ENCODE measurements at regions not wholly inside any gene's neighbourhood (a gene's known extent, or its start where the extent isn't known, plus 50 kb on each side); places are given as distances from the start of the nearest gene placed in this dataset.

DNA sequence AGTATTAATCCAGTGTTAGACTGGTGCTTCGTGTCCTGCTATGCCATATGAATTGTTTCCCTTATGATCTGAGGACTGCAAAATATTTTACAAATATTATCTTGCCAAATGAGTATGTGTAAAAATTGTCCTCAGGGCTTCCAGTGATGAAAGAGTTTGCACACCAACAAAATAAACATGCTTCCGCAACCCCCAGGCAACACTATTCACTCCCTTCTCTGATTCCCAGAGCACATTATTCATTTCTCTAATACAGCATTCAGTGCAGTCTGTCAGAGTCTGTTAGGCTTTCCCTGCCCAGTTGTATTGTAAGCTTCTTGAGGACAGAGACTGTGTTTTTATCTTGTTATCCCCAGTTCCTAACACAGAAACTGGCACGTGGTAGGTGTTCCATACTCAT lies 409.9 kb upstream of the C1orf87 start:
- Histone ChIP-seq H3K9ac (no peak overlapping the region), H3K27ac (no peak overlapping the region), H3K36me3 (no peaks in the 10 kb centered on the region), H3K27me3 (no peaks in the 10 kb centered on the region), H3K4me1 (no peaks in the 10 kb centered on the region), H4K20me1 (no peaks in the 10 kb centered on the region), H3K4me3 (no peak overlapping the region), H3K9me3 (replicated peaks in 1 of 11) (peaks cover 3 to 9% (median 7%) of the 10 kb centered on the region in 11 experiments; a peak in 19 of 22 replicates), H3K4me2 (no peak overlapping the region)
- TF ChIP-seq Cebpa-rat (IDR thresholded peaks at IDR 0.05) = no peak

DNA sequence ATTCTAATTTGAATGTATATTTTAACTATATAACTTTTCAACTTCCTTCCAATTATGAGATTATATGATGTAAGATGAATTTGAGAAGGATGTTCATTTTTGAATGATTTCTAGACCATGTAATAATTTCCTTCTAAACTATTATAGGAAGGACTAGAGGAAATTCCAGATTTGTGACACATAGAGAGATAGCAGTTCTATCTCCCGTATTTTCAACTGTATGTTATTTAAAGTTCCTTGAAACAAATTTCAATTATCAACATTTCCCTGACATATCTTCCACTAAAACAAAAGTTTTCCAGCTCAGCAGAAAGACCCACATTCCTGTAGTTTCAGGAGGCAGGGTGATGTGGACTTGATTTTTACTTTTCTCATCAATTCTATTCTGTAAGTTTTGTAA lies 396.7 kb upstream of the C1orf87 start:
- no peaks in the 10 kb centered on the region for H3K27me3 ChIP-seq
- H3K9me3 ChIP-seq (replicated peaks in 1 of 11) = no peaks in the 10 kb centered on the region
- no peak overlapping the region for H3K27ac ChIP-seq
- no peak overlapping the region for H3K9ac ChIP-seq
- no peak overlapping the region for H3K4me3 ChIP-seq
- H3K36me3 ChIP-seq = no peaks in the 10 kb centered on the region
- no peaks in the 10 kb centered on the region for H3K4me1 ChIP-seq
- H4K20me1 ChIP-seq = no peaks in the 10 kb centered on the region
- H3K4me2 ChIP-seq = no peak overlapping the region
- no peak for TF ChIP-seq Cebpa-rat (IDR thresholded peaks at IDR 0.05)

DNA sequence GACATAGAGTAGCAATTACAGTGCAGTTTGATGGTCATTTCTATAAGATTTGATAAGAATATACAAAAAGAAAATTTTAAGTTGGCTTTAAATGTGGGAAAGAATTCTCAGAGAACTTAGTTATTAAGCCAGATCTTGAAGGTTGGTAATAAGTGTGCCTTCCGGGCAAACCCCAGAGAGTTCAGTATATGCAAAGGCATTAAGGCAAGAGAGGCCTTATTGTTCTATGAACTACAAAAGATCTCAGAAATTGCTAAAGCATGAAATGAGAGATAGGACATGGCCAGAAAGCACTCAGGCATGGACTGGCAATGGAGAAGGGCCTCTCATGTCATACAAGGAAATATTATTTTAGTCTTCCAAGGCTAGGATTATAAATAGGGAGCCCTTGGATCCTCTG lies 390.2 kb upstream of the C1orf87 start:
- Histone ChIP-seq H3K4me2 (no peak overlapping the region), H3K4me1 (no peaks in the 10 kb centered on the region), H3K27me3 (no peaks in the 10 kb centered on the region), H3K36me3 (no peaks in the 10 kb centered on the region), H3K9me3 (replicated peaks in 1 of 11) (no peaks in the 10 kb centered on the region; a peak in 3 of 22 replicates), H3K9ac (no peak overlapping the region), H3K4me3 (no peak overlapping the region), H4K20me1 (no peaks in the 10 kb centered on the region), H3K27ac (no peak overlapping the region)
- no peak for TF ChIP-seq Cebpa-rat (IDR thresholded peaks at IDR 0.05)

DNA sequence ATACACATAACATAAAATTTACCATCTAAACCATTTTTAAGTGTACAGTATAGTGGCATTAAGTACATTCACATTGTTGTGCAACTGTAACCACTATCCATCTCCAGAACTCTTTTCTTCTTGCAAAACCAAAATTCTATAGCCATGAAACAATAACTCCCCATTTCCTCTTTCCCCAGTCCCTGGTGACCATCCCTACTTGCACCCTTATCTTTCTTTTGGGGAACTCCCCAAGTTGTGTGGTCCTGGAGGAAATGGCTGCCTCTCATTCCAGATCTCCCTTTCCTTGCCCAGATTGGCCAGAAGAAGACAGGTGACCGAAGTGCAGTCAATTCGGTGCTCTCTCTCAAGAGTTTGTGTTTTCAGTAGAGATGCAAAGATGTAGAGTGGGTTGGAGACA lies 389.6 kb upstream of the C1orf87 start:
- no peak overlapping the region for H3K27ac ChIP-seq
- H3K4me1 ChIP-seq = no peaks in the 10 kb centered on the region
- no peaks in the 10 kb centered on the region; a peak in 3 of 22 replicates for H3K9me3 ChIP-seq (replicated peaks in 1 of 11)
- no peak for TF ChIP-seq Cebpa-rat (IDR thresholded peaks at IDR 0.05)
- H4K20me1 ChIP-seq = no peaks in the 10 kb centered on the region
- no peak overlapping the region for H3K4me3 ChIP-seq
- H3K9ac ChIP-seq = no peak overlapping the region
- H3K4me2 ChIP-seq = no peak overlapping the region
- H3K27me3 ChIP-seq = no peaks in the 10 kb centered on the region
- H3K36me3 ChIP-seq = no peaks in the 10 kb centered on the region

DNA sequence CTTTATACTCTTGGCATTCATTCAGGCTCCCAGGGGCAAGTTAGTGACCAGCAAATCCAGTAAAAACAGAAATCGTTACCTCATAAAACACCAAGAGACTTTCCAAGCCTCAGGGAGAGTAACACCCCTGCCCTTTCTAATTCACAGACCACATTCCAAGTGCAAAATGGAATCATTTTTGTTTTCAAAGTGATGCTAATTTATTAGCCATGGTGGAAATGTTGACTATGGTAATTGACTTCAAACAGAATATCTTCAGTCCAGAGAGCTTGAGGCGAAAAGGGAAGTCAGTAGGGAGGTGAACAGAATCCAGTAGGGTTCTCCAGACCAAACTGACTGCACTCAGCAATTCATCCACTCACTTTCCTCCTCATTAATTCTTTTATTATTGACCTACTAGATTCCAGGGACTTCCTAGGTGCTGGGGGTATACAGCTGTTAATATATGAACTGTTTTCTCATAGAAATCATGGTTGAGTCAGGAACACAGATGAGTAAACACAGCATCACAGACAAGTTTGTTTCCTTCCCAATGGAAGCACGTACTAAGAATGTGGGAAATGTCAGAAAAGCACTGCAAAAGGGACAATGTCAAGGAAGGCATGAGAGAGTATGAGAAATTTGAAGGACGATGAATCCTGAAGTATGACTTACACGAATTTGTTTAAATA lies 388.5 kb upstream of the C1orf87 start:
- Histone ChIP-seq H3K4me2 (no peak overlapping the region), H3K4me1 (no peaks in the 10 kb centered on the region), H3K36me3 (no peaks in the 10 kb centered on the region), H3K4me3 (no peak overlapping the region), H3K27me3 (no peaks in the 10 kb centered on the region), H3K9ac (no peak overlapping the region), H4K20me1 (no peaks in the 10 kb centered on the region), H3K27ac (no peak overlapping the region), H3K9me3 (replicated peaks in 1 of 11) (peaks cover 0 to 4% (median 0%) of the 10 kb centered on the region in 11 experiments; a peak in 4 of 22 replicates)
- TF ChIP-seq Cebpa-rat (IDR thresholded peaks at IDR 0.05) = no peak

DNA sequence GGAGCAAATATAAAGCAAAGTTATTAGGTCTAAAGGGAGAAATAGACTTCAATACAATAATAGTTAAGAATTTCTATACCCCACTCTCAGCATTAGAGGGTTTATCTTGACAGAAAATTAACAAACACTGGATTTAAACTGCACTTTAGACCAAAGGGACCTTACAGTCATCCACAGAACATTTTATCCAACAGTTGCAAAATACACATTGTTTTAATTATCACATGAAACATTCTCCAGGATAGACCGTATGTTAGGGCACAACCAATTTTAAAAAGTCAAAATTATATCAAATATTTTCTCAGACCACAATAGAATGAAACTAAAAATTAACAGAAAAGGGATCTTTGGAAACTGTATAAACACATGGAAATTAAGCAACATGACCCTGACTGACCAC lies 384.5 kb upstream of the C1orf87 start:
- Histone ChIP-seq H3K9me3 (replicated peaks in 1 of 11) (peaks cover 0 to 20% (median 10%) of the 10 kb centered on the region in 11 experiments; a peak in 9 of 22 replicates), H4K20me1 (no peaks in the 10 kb centered on the region), H3K4me2 (no peak overlapping the region), H3K36me3 (no peaks in the 10 kb centered on the region), H3K27ac (no peak overlapping the region; a peak in 1 of 22 replicates), H3K4me3 (no peak overlapping the region), H3K27me3 (no peaks in the 10 kb centered on the region), H3K4me1 (no peaks in the 10 kb centered on the region), H3K9ac (no peak overlapping the region)
- no peak for TF ChIP-seq Cebpa-rat (IDR thresholded peaks at IDR 0.05)

DNA sequence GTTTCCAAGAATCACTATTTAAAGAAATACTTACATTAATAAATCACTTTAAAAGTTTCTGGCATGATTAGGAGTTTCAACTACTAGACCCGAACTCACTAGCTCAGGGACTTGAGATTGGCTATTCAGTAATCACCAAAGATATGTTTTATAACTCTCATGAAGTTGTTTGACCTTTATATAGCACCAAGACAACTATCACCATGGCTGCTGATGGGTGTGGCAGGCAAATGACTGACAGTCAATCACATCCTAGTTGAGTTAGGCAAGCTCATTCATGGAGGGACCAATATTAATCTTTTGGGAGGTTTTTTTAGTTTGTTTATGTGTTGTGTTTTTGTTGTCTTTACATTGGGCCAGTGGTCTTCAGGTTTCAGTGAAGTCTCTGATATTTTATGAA lies 376.3 kb upstream of the C1orf87 start:
- no peaks in the 10 kb centered on the region for H3K36me3 ChIP-seq
- H3K4me2 ChIP-seq = no peak overlapping the region
- no peak overlapping the region for H3K27ac ChIP-seq
- no peaks in the 10 kb centered on the region for H3K27me3 ChIP-seq
- H3K9ac ChIP-seq = no peak overlapping the region
- TF ChIP-seq Cebpa-rat (IDR thresholded peaks at IDR 0.05) = no peak
- no peaks in the 10 kb centered on the region for H3K4me1 ChIP-seq
- H3K9me3 ChIP-seq (replicated peaks in 1 of 11) = peaks cover 0 to 5% (median 0%) of the 10 kb centered on the region in 11 experiments; a peak in 2 of 22 replicates
- no peaks in the 10 kb centered on the region for H4K20me1 ChIP-seq
- H3K4me3 ChIP-seq = no peak overlapping the region

DNA sequence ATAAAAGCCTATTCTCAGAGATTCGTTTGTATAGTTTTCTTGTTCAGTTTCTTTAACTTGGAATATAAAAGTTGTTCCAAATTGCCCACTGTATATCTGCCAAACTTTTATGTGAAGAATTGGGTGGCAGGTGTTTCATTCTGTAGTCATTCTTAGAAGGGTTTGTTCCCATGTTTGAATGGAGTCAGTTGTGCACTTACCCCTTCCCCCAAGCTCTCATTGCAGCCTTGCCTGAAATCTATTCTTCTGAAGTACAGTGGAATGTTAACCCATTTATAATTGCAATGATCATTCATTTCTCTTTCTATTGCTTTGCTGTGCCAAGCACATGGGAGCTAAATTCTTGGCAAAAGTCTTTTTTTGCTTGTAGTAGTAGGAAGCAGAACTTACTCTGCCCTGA lies 375.3 kb upstream of the C1orf87 start:
- H3K9ac ChIP-seq = no peak overlapping the region
- H3K27ac ChIP-seq = no peak overlapping the region
- no peak for TF ChIP-seq Cebpa-rat (IDR thresholded peaks at IDR 0.05)
- no peaks in the 10 kb centered on the region for H3K4me1 ChIP-seq
- peaks cover 0 to 5% (median 0%) of the 10 kb centered on the region in 11 experiments; a peak in 2 of 22 replicates for H3K9me3 ChIP-seq (replicated peaks in 1 of 11)
- H4K20me1 ChIP-seq = no peaks in the 10 kb centered on the region
- no peak overlapping the region for H3K4me2 ChIP-seq
- no peaks in the 10 kb centered on the region for H3K27me3 ChIP-seq
- no peak overlapping the region for H3K4me3 ChIP-seq
- H3K36me3 ChIP-seq = no peaks in the 10 kb centered on the region

DNA sequence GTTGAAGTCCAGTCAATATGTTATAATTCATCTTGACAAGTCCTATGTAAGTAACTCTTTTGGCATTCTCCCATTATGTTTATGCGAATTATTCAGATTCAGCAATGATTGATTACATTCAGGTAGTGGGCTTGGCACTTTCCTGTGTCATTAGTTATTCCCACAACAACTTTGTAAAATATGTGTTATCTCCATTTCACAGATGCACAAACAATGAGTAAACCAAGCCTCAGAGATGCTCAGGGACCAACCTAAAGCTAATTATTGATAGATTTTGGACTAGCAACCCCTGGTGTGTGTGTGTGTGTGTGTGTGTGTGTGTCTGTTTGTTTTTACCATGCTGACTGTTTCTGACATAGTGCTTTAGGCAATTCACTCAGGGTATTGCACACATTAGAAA lies 371.1 kb upstream of the C1orf87 start:
- H4K20me1 ChIP-seq = no peaks in the 10 kb centered on the region
- H3K4me1 ChIP-seq = 0 out of 20 replicates have a peak, but pooled peaks cover 0 to 4% (median 0%) of the 10 kb centered on the region in 10 experiments
- H3K27me3 ChIP-seq = no peaks in the 10 kb centered on the region
- no peak overlapping the region for H3K4me2 ChIP-seq
- TF ChIP-seq Cebpa-rat (IDR thresholded peaks at IDR 0.05) = no peak
- H3K27ac ChIP-seq = no peak overlapping the region
- H3K9me3 ChIP-seq (replicated peaks in 1 of 11) = peaks cover 0 to 5% (median 0%) of the 10 kb centered on the region in 11 experiments; a peak in 2 of 22 replicates
- no peak overlapping the region for H3K4me3 ChIP-seq
- no peak overlapping the region for H3K9ac ChIP-seq
- H3K36me3 ChIP-seq = no peaks in the 10 kb centered on the region

DNA sequence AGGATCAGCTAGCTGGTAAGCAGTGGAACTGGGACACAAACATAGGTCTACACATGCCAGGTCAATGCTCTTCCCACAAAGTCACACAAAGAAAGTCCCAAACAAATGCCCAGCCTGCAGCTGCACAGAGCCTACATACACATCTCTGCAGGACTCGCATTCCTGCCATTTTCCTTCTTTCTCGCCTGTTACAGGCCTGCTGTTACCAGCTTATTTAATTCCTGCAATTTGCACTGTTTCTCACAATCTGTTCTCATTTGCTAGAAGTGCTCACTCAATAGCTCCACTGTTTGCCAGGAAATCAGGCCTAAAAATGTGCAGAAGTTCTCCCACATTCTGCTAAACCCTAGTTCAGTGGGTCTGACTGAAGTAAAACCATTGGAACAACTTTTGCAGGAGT lies 362.6 kb upstream of the C1orf87 start:
- Histone ChIP-seq H3K4me3 (no peak overlapping the region), H3K9me3 (replicated peaks in 1 of 11) (peaks cover 17 to 33% (median 28%) of the 10 kb centered on the region in 11 experiments), H4K20me1 (no peaks in the 10 kb centered on the region), H3K4me2 (no peak overlapping the region), H3K4me1 (no peaks in the 10 kb centered on the region), H3K27ac (no peak overlapping the region), H3K27me3 (no peaks in the 10 kb centered on the region), H3K36me3 (no peaks in the 10 kb centered on the region), H3K9ac (no peak overlapping the region)
- no peak for TF ChIP-seq Cebpa-rat (IDR thresholded peaks at IDR 0.05)
